NCI-H345 (cell line): ENCODE measurements at regions not wholly inside any gene's neighbourhood (a gene's known extent, or its start where the extent isn't known, plus 50 kb on each side); places are given as distances from the start of the nearest gene placed in this dataset.
A peak's percentile ranks its signal among the peaks of the same experiment; 100 is the strongest.
"Not testable (repeated sequence)": the region's sequence is repeated elsewhere in the genome, so short reads cannot be mapped to it uniquely, and the experiment has no call there.

Source experiments
- DNase-seq: peaks from one replicate; lab custom pipeline; 2025; lab: John Stamatoyannopoulos, UW

DNA sequence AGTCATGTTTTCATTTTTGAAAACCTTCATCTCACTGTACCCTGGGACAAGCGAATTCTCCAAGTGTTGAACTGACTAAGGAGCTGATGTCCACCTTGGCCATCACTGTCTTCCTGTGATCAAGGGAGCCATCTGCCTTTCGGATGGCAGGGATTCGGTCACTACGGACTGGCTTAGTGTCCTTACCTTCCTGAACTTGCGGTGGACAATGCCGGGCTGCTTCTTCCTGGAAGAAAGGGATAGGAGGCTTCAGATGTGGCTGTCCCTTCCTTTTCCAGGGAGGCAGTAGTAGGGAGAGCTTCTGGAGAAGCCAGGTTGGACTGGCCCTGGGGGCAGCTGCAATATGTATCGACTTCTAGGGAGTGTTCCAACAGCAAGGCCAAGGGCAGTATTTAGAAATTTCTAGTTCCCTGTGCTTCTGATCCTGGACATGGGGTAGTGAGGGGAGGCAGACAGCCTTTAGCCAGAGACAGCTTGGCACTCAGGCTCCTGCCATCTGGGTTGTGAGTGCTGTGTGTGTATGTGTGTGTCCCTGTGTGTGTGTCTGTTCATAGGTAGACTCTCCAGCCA, 114.6 kb downstream of the IER5 start:
- no peak for DNase-seq

DNA sequence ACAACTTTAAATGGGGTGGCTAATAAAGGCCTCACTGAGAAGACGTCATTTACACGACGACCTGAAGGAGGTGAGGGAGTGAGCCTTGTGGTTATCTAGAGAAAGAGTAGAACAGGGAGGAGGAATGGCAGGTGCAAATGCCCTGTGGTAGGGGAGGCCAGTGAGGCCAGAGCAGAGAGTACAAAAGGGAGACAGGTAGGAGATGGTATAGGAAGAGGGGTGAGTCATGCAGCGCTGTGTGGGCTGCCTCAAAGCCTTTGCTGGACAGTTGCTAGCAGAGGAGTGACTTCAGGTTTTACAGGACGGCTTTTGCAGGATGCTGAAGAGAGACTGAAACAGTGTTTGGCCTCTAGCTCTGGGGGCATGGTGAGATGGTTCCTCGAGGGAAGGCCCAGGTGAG, 116.0 kb downstream of the IER5 start:
- no peak for DNase-seq

DNA sequence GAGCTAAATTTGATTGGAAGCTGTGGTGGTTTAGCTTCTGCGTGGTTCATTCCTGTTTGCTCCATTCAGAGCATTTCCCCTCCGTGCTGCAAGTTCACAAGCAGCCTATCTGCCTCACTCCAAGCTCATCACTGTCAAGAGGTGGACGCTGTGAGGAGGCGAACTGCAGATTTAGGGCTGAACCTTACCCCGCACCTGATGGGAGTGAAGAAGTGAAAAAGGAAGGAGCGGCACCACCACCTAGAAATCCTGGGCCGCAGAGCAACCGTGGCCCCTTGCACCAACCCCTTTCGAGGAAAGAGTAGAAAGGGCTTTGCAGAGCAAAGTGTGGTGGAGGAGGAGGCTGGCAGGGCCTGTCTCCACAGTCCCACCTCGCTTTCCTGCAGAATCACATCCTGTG, 117.4 kb downstream of the IER5 start:
- DNase-seq, result no peak

DNA sequence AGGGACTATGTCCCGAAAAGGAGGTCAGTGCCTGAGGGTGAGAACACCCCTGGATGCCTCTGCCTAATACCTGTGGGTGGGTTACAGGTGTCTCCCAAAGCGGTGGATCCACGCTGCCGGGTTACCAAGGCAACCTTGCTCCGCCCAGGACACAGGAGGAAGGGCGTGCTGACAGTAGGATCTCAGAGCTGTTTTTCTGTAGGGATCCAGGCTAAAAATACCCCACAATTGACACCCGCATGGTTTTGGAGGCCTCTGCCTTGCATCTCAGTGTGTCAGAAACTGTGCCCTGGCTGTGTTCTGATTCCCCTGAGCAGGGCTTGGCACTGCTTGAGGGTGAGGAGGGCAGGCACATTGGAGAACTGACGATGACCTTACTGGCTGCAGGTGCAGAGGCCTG, 118.0 kb downstream of the IER5 start:
- DNase-seq, result no peak

DNA sequence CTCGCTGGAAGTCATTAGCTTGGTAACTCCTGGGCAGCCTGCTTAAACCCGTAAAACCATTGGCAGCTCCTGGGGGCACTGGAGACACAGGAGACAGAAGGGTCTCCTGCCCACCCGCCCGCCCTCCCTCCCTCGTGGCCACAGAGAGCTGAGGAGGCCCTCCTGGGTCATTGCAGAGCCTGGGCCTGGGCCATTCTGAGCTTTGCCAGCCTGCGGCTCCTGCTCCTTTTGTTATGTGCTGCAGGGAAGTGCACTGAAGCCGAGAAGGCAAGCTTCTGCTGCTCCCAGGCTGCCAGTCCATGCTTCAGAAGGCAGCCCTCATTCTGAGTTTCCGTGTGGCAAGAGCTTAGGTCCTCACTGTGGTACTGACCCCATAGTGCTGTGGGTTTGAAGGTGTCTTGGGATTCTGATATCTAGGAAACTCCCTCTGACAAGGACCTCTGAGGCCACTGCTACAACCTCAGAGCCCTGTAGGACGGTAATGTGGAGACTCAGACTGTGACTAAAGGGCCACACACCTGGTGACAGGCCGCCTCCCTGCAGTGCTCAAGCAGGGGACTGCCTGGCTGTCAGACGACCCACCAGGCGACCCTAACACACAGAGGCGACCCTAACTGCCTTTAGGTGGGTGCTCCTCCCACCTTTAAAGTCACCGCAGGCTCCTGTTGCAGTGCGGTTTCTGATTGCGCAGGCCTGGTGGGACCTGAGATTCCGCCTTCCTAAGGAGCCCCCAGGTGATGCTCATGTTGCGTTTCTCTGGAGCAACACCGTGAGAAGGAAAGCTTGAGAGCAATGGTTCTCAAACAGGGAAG, 118.7 kb downstream of the IER5 start:
- no peak for DNase-seq

DNA sequence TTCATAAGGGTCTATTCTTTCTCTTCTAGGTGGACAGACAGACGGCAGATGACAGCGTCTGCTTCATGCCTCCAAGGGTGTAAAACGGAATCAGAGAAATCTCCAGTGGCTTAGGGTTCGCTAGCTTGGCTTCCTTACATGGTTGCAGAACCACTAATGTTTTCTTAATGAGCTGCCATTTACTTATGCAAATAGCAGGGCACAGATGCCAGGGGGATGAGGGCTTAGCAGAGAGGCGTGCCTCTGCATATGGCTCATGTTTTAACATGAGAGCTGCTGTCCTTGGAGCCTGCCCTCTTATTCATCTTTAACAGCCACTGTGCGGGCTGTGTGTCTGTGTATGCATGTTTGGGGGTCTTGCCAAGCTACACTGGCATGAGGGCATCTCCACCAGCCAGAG, 119.6 kb downstream of the IER5 start:
- DNase-seq, result no peak

DNA sequence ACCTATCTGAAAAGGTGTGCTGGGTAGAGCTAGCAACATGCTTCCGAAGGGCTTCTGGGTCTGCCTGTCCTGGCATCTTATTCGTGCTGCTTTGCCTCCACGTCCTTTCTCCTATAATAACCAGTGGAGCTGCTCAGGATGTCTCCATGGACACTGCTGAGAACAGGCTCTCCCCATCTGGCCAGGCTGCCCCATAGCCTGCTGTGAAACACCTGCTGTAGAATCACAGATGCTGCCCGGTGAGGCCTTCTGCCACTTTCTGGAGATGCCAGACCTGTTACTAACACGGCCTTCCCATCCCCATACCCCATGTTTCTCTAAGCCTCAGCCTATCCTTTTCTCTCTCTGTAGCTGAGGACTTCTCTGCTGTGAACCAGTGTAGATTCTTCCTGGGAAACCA, 120.5 kb downstream of the IER5 start:
- DNase-seq, result peak; percentile 14

DNA sequence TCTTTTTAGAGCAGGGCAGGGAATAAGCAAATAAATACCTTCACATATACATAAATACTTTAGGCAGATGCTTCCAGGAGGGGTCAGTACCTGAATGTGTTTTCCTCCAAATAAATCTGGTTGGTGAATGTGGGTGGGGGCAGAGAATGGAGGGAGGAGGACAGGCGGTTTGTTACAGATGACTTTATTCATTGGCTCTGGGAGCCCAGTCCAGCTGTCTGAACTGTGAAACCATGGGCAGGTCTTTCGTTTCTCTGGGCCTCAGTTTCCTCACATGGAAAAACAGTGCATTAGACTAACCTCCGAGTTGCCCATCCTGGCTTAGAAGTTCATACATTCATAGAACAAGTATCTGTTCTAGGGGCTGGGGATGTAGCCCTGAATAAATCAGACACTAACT, 124.6 kb downstream of the IER5 start:
- DNase-seq, result no peak

DNA sequence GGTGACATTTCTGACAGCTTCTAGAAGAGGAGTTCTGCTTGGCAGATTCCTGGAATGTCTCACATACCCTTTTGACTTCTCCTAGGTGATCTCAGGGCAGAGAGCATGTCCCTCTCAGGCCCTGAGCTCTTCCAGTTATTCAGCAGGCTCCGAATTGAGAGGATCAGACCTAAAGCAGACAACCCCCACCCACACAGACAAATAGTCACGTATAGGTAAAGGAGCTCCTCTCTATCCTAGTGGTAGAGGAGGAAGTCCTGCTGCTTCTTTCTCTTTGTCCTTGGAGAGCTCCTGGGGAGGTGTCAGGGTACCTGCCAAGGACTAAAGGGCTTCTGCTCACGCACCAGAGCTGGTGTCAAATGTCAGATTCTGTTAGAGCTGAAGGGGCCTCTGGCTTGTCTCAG, 128.1 kb downstream of the IER5 start:
- no peak for DNase-seq

DNA sequence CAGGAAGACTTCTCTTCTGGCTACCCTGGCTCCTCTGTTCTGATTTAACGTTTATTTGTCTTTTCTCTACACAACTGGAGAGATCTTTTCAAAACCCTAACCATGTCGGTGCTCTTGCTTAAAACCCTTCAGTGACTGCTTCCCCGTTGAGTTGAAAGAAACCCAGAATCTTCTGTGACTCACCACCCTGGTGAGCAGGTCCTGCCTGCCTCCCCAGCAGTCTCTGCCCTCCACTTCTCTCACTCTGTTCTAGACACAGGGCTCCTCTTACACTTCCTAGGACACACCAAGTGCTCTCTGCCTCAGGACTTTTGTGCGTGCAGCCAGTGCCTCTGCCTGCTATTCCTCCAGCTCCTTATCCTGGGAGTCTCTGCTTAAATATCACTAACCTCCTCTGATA, 131.4 kb downstream of the IER5 start:
- DNase-seq, result no peak

DNA sequence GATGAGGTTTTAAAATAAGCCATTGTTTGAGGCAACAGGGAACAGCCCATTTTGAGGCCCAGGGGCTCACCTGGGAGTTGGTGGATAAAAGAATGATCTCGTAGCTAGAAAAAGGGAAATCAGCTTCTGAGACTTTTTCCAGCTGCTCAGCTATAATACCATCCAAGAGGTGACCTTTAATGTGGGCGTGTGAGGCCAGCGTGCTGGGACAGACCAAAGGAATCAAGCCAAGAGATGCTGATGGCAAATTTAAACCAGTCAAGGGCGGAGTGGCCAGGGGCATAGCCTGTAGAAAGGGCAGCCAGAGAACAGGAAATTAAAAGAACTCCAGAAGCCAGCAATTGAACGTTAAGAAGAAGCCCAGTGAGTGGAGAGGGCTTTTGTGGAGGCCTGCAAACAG, 132.6 kb downstream of the IER5 start:
- no peak for DNase-seq

DNA sequence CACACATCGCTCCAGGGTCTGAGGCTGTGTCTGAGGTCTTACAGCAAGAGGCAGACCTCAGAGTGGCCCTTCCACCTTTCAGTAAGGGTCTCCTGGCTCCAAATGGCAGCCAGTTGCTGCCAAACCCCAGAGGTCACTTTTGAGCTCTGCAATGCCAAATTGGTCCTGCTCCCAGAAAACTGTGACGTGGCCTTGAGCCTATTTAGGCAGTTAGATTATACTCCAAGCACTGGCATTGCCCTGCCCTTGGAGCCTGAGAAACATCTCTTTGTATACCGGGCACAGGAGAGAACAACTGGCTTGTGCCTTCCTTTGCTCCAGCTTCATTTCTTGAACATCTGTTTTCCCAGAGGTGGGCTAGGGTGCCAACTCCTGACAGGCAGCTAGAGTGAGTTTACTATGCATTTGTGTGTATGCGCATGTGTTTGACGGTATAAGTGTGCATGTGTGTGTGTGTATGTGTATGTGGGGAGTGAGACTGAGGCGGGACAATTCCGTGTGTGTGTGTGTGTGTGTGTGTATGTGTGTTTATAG, 134.5 kb downstream of the IER5 start:
- DNase-seq, result no peak

DNA sequence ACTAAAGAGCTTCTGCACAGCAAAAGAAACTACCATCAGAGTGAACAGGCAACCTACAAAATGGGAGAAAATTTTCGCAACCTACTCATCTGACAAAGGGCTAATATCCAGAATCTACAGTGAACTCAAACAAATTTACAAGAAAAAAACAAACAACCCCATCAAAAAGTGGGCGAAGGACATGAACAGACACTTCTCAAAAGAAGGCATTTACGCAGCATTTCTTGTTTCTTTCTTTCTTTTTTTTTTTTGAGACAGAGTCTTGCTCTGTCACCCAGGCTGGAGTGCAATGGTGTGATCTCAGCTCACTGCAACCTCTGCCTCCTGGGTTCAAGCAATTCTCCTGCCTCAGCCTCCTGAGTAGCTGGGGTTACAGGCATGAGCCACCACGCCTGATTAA, 138.2 kb downstream of the IER5 start:
- not testable (repeated sequence) for DNase-seq

DNA sequence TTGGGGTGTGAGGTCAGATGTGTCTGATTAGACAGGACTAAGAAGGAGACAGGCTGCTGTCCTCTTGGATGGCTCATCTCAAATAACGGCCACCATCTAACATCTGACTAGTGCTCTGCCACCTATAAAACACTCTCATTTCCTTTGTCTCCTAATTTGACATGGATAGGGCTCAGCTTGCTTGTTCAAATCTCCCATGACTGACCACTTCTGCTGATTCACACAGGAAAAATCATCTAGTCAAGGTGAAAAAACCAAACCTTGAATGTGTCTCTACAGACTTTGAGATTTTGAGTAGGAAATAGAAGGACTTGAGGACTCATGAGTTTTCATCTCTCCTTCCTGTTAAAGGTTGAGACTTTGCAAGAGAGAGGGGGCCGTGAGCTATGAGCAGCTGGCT, 150.6 kb downstream of the IER5 start:
- DNase-seq, result no peak

DNA sequence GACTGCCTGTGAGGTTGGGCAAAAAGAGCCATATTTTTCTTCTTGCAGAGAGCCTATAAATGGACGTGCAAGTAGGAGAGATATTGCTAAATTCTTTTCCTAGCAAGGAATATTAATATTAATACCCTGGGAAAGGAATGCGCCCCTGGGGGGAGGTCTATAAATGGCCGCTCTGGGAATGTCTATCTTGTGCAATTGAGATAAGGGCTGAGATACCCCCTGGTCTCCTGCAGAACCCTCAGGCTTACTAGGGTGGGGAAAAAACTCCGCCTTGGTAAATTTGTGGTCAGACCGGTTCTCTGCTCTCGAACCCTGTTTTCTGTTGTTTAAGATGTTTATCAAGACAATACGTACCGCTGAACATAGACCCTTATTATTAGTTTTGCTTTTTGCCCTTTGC, 157.8 kb downstream of the IER5 start:
- DNase-seq, result not testable (repeated sequence)

DNA sequence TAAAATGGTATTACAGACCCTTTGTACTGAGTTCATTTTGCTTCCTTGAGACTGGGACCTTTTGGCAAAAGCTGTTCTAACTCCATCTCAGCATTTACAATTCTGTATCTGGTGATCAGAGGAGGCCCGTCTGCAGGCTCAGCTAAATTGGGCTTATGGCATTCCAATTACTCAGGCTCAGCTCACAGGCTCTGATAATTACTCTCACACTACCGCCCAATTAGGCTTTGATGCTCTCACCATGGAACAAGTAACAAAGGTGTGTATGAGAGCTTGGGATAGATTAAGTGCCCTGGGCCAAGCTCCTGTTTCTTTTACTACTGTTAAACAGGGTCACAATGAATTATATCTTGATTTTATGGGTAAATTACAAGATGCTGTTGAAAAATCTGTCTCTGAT, 159.9 kb downstream of the IER5 start:
- DNase-seq, result not testable (repeated sequence)

DNA sequence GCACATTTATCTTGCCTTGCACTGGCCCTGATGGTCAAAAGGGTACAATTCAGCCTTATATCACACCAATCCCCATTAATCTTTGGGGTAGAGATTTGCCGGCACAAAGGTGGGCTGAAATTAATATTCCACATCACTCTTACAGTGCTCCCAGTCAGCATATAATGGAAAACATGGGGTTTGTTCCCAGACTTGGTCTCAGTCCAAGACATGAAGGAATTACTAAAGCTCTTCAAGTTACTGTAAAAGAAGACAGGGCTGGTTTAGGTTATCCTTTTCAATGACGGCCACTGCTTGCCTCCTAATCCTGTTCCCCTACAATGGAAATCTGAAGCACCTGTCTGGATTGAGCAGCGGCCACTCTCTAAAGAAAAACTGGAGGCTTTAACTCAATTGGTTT, 160.7 kb downstream of the IER5 start:
- DNase-seq, result no peak

DNA sequence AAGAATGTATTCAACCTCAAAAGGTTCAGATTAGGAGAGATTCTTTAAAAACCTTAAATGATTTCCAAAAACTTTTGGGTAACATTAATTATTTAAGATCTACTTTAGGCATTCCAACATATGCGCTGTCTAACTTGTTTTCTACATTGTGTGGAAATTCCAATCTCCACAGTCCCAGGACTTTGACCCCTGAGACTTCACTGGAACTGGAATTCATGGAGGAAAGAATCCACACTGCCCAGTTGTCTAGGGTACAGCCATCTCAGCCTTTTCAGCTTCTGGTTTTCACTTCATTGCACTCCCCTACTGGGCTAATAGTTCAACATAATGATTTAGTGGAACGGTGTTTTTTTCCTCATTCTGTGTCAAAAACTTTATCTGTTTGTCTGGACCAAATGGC, 161.5 kb downstream of the IER5 start:
- no peak for DNase-seq

DNA sequence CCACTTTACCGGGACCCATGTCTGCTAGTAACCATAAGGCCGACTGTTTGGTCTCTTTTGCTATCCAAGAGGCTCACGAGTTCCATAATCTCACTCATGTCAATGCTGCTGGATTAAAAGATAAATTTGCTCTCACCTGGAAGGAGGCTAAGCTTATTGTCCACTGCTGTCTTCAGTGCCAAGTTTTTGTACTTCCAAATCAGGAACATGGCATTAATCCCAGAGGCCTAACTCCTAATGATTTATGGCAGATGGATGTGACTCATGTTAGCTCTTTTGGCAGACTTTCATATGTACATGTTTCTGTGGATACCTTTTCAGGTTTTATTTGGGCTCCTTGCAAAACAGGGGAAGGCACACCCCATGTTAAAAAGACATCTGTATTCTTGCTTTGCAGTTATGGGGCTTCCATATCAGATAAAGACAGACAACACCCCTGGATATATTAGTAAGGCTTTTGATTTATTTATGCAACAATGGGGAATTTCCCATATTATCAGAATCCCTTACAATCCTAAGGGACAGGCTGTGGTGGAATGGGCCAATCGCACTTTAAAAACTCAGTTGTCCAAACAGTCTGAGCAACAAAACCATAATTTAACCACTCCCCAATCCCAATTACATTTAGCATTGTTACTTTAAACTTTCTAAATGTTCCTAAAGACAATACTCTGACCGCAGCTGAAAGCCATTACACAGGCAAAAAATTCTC, 162.7 kb downstream of the IER5 start:
- peak; percentile 51 for DNase-seq

DNA sequence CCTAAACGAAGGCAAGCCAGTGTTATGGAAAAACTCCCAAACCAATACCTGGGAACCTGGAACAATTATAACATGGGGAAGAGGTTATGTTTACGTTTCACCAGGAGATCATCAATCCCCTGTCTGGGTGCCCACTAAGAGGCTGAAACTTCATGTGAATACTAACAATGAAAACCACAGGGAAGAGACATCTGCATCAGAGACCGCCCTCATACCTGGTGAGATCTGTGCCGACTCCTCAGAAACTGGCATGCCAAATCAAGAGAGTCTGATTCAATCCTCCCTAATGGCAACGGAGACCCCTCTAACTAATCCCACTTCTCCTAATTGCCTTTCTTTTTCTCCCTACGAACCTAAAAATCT, 163.2 kb downstream of the IER5 start:
- peak; percentile 36 for DNase-seq

DNA sequence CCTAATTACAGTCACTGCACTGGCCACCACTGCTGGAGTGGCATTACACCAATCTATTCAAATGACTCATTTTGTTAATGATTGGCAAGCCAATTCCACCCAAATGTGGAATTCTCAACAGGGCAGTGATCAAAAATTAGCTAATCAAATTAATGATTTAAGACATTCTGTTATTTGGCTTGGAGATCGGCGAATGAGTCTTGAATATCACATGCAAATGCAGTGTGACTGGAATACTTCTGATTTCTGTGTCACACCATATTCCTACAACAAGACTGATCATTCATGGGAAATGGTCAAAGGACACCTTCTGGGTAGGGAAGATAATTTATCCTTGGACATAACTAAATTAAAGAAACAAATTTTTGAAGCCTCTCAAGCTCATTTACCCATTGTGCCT, 165.1 kb downstream of the IER5 start:
- DNase-seq, result not testable (repeated sequence)

DNA sequence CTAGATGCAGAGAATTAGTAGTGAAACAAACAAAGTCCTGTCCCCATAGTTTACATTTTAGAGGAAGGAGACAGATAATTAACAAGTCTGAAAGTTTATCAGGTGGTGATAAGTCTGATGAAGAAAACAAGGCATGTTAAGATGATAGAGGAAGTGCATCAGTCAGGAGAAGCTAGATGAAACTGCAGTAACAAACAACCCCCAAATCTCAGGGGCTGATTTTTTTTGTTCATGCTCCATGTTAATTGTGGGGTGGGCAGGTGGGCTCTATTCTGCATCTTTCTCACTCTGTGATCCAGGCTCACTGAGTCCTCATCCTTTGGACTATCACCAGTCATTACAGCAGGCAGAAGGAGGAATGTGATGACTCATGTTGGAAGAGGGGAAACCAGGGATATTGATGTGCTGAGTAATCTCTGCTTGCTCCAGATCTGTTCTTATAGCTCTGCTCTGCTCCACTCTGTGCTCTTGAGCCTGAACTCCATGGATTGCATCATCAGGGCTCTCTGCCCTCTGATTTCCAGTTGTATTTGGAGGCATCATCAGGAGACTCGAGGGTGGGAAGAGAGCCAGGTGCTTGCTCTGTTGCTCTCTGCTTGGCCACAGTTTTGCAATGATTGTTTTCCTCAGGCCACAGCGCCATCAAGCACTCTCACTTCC, 166.9 kb downstream of the IER5 start:
- no peak for DNase-seq

DNA sequence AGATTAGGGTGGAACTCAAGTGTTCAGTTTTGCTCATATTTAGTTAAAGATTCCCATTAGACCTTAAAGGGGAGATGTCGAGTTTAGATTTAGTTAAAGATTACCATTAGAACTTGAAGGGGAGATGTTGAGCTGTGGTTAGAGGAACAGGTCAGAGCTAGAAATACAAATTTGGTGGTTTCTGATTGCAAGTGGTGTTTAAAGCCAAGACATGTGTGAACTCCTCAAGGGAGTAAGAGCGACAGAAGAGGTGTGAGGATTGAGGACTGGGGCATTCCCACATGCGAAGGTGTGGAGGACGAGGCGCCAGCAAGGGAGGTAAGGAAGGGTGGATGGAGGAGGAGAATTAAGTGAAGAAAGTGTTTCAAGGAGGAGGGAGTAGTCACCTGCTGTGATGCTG, 168.6 kb downstream of the IER5 start:
- no peak for DNase-seq
